ENCODE measurements at regions not wholly inside any gene's neighbourhood (a gene's known extent, or its start where the extent isn't known, plus 50 kb on each side); places are given as distances from the start of the nearest gene placed in this dataset.

DNA sequence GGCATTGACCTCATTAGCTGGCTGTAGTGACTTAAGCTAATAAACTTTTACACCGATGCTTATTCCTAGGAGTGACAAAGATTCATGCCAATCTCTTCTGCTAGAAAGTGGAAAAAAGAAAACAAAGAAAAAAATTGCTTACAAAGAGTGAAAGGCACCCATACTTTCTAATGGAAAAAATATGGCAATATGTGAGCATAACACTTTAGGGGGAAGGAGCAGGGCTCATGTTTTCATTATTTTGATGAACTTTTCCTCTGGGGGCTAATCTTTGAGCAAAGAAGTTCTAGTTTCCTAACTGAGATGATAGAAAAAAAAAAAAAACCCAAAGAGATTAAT, 94.8 kb upstream of the THRB start:
- DNase-seq (ENCODE audit: low read depth, low spot score) = no peak
- Histone ChIP-seq H3K79me2 (ENCODE audit: control insufficient read depth, insufficient read depth, low read length) (no peaks in the 10 kb centered on the region), H3K4me1 (ENCODE audit: control insufficient read depth, extremely low read depth, insufficient read depth, low read length) (peaks cover 37% of the 10 kb centered on the region), H3K27ac (ENCODE audit: insufficient read depth, low read depth, low read length) (peak overlapping the region; percentile 28), H3K9me1 (replicated peaks; ENCODE audit: control insufficient read depth, extremely low read depth, insufficient read depth, low read length) (no peaks in the 10 kb centered on the region), H4K20me1 (replicated peaks; ENCODE audit: control insufficient read depth, extremely low read depth, insufficient read depth, low read length) (no peaks in the 10 kb centered on the region), H3K36me3 (ENCODE audit: control insufficient read depth in 2 of 2, extremely low read depth in 1 of 2, insufficient read depth in 2 of 2, low read length in 2 of 2) (no peaks in the 10 kb centered on the region), H3K4me3 (replicated peaks in 1 of 3; ENCODE audit: insufficient read depth in 1 of 3, low read depth in 1 of 3, low read length in 3 of 3) (no peak overlapping the region), H3K9ac (replicated peaks; ENCODE audit: extremely low read depth, insufficient read depth, low read length) (no peak overlapping the region), H3K4me2 (ENCODE audit: insufficient read depth, low read length) (peak overlapping the region; percentile 67), H3K27me3 (ENCODE audit: control insufficient read depth in 2 of 2, insufficient read depth in 2 of 2, low read length in 2 of 2) (no peaks in the 10 kb centered on the region), H3K9me3 (replicated peaks; ENCODE audit: control insufficient read depth, insufficient read depth, low read length) (no peaks in the 10 kb centered on the region), H2AFZ (ENCODE audit: low read depth, low read length) (no peak overlapping the region)
- CTCF ChIA-PET = interaction anchor here (1.6 to 2.9 kb wide), 4 partner anchors 8 to 224 kb away, joined by 3 to 18 read pairs (median 5); no protein-coding TSS in a partner anchor
- TF ChIP-seq EZH2 (IDR thresholded peaks at IDR 0.05; ENCODE audit: borderline replicate concordance, low read depth, low read length, severe bottlenecking) (no peak), POLR2AphosphoS5 (IDR thresholded peaks at IDR 0.05; ENCODE audit: insufficient read depth, low read depth, low read length) (no peak), POLR2A (IDR thresholded peaks at IDR 0.05; ENCODE audit: low read depth, low read length) (no peak), MYC (IDR thresholded peaks at IDR 0.05; ENCODE audit: low read depth, low read length) (no peak), GATA2 (IDR thresholded peaks at IDR 0.05; ENCODE audit: insufficient read depth, insufficient read length, low read depth, low read length) (no peak), JUN (IDR thresholded peaks at IDR 0.05; ENCODE audit: borderline replicate concordance, insufficient read depth, insufficient read length, low read depth) (no peak), FOS (IDR thresholded peaks at IDR 0.05; ENCODE audit: borderline replicate concordance, insufficient read depth, low read length) (no peak)
- TF ChIP-seq, protein P1, sequence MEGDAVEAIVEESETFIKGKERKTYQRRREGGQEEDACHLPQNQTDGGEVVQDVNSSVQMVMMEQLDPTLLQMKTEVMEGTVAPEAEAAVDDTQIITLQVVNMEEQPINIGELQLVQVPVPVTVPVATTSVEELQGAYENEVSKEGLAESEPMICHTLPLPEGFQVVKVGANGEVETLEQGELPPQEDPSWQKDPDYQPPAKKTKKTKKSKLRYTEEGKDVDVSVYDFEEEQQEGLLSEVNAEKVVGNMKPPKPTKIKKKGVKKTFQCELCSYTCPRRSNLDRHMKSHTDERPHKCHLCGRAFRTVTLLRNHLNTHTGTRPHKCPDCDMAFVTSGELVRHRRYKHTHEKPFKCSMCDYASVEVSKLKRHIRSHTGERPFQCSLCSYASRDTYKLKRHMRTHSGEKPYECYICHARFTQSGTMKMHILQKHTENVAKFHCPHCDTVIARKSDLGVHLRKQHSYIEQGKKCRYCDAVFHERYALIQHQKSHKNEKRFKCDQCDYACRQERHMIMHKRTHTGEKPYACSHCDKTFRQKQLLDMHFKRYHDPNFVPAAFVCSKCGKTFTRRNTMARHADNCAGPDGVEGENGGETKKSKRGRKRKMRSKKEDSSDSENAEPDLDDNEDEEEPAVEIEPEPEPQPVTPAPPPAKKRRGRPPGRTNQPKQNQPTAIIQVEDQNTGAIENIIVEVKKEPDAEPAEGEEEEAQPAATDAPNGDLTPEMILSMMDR (IDR thresholded peaks at IDR 0.05; ENCODE audit: extremely low read depth in 1 of 2, insufficient read depth in 1 of 2, low read depth in 1 of 2, low read length in 2 of 2) = no peak
- TF ChIP-seq, protein P2, sequence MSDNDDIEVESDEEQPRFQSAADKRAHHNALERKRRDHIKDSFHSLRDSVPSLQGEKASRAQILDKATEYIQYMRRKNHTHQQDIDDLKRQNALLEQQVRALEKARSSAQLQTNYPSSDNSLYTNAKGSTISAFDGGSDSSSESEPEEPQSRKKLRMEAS (IDR thresholded peaks at IDR 0.05; ENCODE audit: insufficient read depth, insufficient read length) = no peak
- intact Hi-C loops (cut with micrococcal nuclease) (loop anchor here (5.0 kb wide), 1 partner anchor 1077 kb away; no protein-coding TSS in a partner anchor), dilution Hi-C loops (cut with MboI; ENCODE audit: extremely low pct_ligation_motif_present, low sequenced_read_pairs) (no loop called here)
- POLR2A ChIA-PET = no interaction called here
- no peak for FAIRE-seq
- BruUV-seq (replicated peaks) = no TSS peak

Measured in endothelial cell of umbilical vein (primary cell).